ENCODE measurements at regions not wholly inside any gene's neighbourhood (a gene's known extent, or its start where the extent isn't known, plus 50 kb on each side); places are given as distances from the start of the nearest gene placed in this dataset.

- intact Hi-C loops (cut with DNase I), result no loop called here
- ATAC-seq (ENCODE audit: poor library complexity), result no peak
- DNase-seq, result no peak
These were observed 441.5 kb upstream of the POU3F3 start for GRCh38 chr2:104412384-104412783.

DNA sequence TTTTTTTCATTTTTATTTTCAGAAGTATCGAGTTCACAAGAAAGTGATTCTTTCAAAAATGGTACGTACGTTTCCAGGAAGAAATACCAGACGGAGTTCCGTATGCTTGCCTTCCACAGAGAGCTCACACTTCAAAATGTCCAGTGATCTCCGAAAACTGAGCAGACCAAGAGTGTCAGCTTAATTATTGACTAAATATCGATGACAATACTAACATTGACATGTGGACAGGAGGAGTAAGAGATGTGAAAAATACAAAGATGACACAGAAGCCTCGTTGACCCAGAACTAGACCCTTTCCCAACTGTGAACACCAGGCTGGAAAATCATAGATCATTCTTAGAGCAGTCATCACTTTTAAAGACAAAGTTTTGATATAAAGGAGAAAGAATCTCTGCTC lies 440.0 kb upstream of the POU3F3 start:
- no peak for ATAC-seq (ENCODE audit: poor library complexity)

DNA sequence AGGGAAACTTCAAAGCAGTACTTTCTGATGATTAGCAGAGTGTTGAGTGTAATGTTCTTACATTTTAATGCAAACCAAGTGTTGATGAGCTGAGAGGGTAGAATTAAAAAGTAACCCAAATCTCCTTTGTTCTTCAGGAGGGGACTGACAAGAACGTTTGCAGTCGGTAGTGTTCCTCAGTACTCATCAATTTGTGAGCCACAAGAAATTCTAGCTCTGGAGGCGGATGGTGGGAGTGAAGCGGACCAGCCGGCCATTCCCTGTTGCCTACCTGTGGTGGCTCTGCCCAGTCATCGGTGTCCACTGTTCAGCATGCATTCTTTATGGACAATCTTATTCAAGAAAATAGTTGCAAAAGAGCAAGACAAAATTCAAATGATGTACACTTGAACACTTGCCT lies 438.6 kb upstream of the POU3F3 start:
- ATAC-seq (ENCODE audit: poor library complexity) (no peak), DNase-seq (no peak)
- intact Hi-C loops (cut with DNase I), result no loop called here

More for the DNA sequence above, 440.0 kb upstream of the POU3F3 start:
- DNase-seq, result no peak
- intact Hi-C loops (cut with DNase I), result no loop called here

DNA sequence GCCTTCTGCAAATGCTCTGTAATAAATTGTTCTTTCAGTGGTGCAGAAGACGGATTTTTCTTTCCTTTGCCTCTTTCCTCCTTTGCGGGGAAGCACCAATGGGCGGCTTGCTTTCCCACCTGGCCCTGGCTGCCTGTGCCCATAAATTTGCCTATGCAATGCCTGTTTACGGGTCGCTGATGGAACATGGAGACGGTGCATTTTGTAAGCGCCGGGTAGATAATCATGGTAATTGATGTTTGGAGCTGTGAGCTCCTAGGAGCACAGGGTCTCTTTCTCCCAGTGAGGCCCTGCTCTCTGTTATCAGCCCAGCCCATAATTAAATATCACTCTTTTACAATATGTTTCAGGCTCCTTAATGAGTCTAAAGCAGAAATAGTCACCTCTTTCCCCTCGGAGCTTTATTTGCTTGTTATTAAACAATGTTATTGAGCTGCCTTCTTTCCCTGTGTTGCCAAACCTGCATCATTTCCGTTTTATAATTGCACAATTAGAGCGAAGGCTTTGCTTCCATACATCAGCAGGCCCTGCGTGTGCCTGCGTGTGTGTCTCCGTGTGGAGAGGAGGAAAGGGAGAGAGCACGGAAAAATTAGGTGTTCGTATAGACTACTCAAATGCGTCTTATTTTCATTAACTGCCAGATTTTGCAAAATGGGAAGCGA lies 437.4 kb upstream of the POU3F3 start:
- no peak for DNase-seq
- no peak for ATAC-seq (ENCODE audit: poor library complexity)
- intact Hi-C loops (cut with DNase I), result no loop called here

DNA sequence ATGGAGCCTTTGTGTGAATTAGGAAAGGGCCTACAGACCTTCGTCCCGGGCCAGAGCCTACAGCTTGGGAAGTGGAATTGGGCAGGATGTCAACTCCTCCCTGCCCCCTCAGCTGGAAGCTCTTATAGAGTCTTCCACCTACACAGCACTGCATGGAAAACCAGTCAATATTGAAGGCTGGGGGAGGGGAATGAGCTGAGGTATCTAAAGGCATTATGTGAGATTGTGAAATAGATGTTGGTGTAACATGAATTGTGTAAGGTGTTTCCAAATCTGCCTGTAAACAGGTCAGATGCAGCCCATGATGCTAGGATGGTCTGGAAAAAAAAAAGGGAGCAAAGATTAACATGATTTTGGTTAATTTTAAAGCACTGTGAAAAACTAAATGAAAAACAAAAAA lies 433.5 kb upstream of the POU3F3 start:
- DNase-seq (no peak), ATAC-seq (ENCODE audit: poor library complexity) (no peak)
- intact Hi-C loops (cut with DNase I), result no loop called here

DNA sequence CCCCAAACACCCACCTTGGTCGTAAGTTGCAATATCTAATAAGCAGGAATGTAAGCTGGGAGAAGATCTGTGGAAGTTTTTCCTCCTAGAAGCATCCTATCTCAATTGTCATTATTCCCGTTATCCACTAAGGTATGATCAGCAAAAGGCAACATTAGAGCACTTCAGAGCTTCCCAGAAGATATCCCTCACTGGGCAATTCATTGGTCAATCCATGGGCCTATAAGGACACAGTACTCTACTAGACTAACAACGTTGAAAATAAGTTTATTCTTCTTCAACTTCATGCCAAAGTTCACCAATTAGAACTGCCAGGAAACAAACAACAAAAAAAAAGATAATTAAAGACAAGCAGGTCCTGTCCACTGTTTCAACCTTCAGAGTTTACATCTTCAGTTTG lies 433.0 kb upstream of the POU3F3 start:
- intact Hi-C loops (cut with DNase I), result no loop called here
- ATAC-seq (ENCODE audit: poor library complexity) (no peak), DNase-seq (no peak)

- ATAC-seq (ENCODE audit: poor library complexity) (no peak), DNase-seq (no peak)
- intact Hi-C loops (cut with DNase I), result no loop called here
These were observed 427.9 kb upstream of the POU3F3 start for GRCh38 chr2:104425850-104426595.

DNA sequence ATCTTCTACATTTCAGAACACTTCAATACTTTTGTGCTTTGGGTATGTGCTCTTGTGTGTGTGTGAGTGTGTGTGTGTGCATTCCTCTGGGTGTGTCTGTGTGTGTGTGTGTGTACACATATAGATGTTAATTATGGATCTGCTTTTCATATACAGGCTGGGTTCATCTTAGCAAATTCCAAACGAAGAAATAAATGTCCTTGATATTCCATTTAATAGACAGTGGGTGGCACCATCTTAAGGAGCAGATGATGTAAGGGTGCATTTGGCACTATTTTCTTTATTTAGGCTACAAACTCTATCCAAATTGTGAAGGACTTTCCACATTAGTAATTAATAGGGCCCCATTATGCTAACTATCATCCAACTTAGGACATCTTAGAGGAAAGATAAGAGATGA lies 425.8 kb upstream of the POU3F3 start:
- intact Hi-C loops (cut with DNase I), result no loop called here
- DNase-seq, result no peak
- ATAC-seq (ENCODE audit: poor library complexity), result no peak

DNA sequence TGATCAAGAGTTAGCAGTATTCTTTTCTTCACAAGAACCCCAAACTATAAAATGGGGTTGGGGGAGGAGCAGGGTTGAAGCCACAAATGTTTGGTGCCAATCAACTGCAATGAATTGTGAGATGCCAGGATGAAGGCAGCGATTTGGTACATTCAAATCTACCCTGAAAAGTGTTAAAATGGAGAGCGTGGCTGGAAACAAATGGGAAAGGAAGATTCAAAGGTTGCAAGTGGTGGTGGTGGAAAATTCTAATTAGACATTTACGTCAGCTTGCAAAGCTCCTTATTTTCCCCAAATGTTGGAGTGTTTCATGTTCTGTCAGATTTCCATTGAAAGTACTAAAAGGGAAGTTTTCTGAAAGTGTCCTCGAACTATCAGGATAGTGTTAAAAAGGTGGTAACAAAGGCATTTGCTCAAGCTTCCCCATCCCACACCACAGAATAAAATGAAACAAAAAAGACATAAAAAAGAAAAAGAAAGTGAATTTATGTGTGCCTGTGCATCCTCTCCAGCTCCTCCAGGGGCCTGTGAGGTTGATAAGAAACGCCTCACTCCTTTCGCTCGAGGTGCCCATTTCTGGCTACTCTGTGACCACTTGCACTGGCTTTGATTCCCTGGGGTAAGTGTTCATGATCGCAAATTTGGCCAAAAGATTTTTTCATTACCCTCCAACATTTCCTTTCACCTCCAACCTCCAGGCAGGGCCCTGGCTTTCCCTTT lies 424.1 kb upstream of the POU3F3 start:
- intact Hi-C loops (cut with DNase I), result no loop called here
- no peak for ATAC-seq (ENCODE audit: poor library complexity)
- no peak for DNase-seq

DNA sequence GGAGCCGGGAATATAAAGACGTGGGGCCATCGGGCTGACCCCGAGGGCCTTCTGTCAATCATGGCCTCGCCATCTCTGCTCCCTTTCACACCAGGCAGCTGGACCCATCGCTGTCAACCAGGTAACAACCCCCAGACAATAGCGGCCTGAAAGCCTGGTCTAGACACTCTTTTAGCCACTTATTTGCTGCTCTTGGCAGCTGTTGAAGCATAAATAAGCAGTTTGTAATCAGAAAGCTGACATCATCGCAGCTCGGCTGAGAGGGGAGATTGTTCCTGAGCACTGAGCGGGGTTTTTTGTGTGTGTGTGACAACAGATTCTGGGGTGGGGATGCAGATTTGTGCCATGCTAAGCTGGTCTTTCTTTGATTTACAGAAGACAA lies 423.6 kb upstream of the POU3F3 start:
- DNase-seq, result no peak
- intact Hi-C loops (cut with DNase I), result no loop called here
- no peak for ATAC-seq (ENCODE audit: poor library complexity)

DNA sequence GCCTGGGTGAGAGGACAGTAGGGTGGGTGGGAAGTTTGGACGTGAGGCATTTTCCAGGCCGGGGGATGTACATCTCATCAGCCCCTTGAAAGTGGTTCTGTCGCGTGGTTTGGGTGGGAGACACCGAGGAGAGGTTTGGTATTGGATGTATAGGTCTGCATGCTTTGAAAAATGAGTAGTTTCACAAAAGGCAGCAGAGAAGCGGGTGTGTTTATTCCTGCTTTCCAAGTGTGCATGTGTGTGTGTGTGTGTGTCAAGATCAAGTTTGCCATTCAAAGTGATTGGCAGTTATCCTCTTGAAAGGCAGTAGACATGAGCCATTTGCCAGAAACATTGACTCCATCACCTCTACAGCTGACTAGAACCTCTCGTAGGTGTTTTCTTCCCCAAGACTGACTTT lies 423.1 kb upstream of the POU3F3 start:
- intact Hi-C loops (cut with DNase I), result no loop called here
- DNase-seq, result no peak
- ATAC-seq (ENCODE audit: poor library complexity), result no peak

DNA sequence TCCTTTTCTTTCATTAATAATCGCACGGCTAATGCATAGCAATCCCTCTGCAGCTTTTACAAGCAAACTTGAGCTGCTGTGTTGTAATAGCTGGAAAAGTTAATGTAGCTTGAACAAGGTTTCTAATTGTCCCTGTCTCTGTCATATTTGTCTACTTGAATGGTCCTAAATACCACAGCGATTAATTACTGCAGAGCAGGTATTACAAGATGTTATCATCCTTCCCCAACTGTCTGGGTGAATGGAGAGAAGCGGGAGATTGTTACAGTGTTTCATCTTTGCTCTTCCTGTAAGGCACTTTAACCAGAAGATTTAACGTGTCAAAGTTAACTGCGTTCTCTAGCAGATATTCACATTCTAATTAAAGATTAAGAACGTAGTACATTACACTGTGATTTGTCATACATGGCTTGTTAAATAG lies 422.2 kb upstream of the POU3F3 start:
- intact Hi-C loops (cut with DNase I), result no loop called here
- DNase-seq (no peak), ATAC-seq (ENCODE audit: poor library complexity) (no peak)

- intact Hi-C loops (cut with DNase I), result no loop called here
- DNase-seq, result no peak
- ATAC-seq (ENCODE audit: poor library complexity), result no peak
These were observed 421.5 kb upstream of the POU3F3 start for GRCh38 chr2:104432401-104432800.

- no peak for ATAC-seq (ENCODE audit: poor library complexity)
- intact Hi-C loops (cut with DNase I), result no loop called here
- DNase-seq, result no peak
These were observed 420.9 kb upstream of the POU3F3 start for GRCh38 chr2:104432991-104433390.

DNA sequence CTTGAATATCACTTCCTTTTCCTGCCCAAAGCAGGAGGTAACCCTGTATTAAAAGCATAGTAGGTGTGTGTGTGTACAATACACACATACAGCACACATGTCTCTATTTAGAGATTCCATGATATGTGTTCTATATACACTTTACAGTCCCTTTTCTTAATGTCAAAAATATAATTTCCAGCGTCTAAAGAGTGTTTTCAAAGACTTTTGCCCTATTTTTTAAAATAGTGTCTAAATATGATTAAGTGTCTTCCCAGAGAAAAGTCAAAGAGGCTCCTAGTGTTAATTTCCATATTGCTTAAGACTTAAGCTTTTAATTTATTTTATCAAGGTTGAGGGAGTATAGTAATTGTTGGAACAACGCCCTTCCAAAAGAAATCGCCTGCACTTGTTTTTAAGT lies 420.3 kb upstream of the POU3F3 start:
- DNase-seq, result no peak
- no peak for ATAC-seq (ENCODE audit: poor library complexity)
- intact Hi-C loops (cut with DNase I), result no loop called here

DNA sequence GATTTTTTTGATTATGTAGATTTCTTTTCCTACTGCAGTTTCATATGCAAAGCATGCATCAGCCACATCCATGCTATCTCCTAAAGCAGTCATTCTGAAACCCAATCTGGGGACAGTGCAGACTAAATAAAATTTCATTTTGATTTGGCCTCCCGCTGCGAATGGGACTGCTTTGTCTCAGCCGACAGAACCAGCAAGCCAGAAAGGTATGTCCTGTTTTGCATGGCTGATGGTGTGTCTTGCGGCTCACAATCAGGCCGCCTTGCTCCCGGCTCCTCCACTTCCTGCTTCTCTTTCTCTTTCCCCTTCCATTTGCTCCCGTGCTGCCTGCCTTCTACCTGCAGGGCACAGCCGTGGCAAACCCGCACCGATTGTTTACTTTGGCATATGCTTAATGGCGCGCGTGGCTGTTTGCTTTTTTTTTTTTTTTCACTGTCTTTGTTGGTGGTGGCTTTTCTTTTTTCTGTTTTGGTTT lies 419.6 kb upstream of the POU3F3 start:
- ATAC-seq (ENCODE audit: poor library complexity) (no peak), DNase-seq (no peak)
- intact Hi-C loops (cut with DNase I), result no loop called here

- DNase-seq (no peak), ATAC-seq (ENCODE audit: poor library complexity) (no peak)
- intact Hi-C loops (cut with DNase I), result no loop called here
These were observed 418.9 kb upstream of the POU3F3 start for GRCh38 chr2:104434966-104435365.

- no peak for DNase-seq
- intact Hi-C loops (cut with DNase I), result no loop called here
- no peak for ATAC-seq (ENCODE audit: poor library complexity)
These were observed 415.4 kb upstream of the POU3F3 start for GRCh38 chr2:104438481-104438880.

- DNase-seq (no peak), ATAC-seq (ENCODE audit: poor library complexity) (no peak)
- intact Hi-C loops (cut with DNase I), result no loop called here
These were observed 410.8 kb upstream of the POU3F3 start for GRCh38 chr2:104443145-104443544.

DNA sequence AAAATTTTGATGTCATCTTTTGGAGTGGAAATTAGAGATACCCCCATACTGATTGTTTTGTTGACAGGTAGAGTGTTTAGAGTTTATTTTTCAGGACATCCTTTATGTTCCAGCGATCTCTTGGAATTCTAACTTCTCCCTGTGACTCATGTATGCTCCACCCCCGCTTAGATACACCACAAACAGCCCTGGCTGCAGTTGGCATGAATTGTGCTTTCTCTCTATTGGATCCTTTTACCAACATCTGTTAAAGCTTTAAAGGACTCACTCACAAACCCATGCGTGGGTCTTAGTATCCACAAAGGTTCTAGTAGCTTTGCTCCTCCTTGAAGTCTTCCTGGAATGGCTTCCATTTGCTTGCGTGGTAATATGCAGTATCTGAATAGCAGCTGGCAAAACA lies 409.5 kb upstream of the POU3F3 start:
- ATAC-seq (ENCODE audit: poor library complexity), result no peak
- intact Hi-C loops (cut with DNase I), result no loop called here
- no peak for DNase-seq

Measured in Right ventricle myocardium superior (tissue), 1 donor.